Muscle of back (tissue), 3 donors: ENCODE measurements at regions not wholly inside any gene's neighbourhood (a gene's known extent, or its start where the extent isn't known, plus 50 kb on each side); places are given as distances from the start of the nearest gene placed in this dataset.

ENCODE experiments used
- DNase-seq, 3 donors: peaks; one replicate each; pipeline versions ENCODE4 v3.0.0 to v3.0.0-alpha.2; 2013

DNA sequence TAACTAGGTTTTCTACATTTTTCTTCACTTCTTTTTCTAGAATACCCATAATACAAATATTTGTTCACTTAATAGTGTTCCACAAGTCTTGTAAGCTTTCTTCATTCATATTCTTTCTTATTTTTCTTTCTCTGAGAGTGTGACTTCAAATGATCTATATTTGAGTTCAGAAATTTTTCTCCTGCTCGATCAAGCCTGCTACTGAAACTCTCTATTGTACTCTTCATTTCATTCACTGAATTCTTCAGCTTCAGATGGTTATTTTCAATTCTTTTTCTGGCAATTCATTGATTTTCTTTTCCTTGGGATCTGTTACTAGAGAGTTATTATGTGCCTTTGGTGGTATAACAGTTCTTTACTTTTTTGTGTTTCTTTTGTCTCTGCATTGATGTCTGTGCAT is 82.5 kb upstream of the CAMK1G start:
- no peak for DNase-seq

DNA sequence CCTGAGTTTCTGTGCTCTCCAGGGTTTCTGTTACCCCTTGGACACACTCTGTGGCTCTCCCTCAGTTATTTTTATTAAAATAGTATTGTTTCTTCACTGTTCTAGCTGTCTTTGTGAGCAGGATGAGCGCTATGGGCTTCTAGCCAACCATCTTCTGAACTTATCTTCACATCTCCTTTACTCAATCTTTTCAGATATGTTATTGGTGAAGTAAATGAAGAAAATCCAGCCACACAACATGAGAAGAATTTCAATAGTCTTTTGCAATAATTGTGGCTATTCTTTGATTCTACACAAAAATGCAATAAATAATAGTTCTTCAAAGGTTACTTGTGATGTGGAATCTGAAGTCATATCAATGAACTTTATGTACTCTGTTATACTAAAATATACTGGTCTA is 80.3 kb upstream of the CAMK1G start:
- no peak for DNase-seq

DNA sequence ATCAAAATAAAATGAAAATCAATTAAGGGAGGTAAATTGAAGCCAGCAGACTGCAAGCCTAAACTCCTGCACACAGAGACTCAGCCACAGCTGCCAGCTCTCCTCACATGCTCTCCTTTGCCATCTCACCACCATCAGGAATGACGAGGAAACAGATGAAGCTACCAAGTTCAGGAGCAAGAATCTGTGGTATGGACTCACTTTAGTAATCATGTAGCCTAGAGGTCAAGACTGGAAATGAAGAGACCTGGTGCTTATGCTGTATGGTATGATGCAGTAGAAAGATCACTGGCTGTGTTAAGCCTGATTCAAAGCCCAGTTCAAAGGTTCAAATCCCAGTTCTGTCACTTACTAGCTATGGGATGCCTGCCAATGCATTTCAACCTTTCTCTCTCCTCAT is 78.9 kb upstream of the CAMK1G start:
- no peak for DNase-seq

DNA sequence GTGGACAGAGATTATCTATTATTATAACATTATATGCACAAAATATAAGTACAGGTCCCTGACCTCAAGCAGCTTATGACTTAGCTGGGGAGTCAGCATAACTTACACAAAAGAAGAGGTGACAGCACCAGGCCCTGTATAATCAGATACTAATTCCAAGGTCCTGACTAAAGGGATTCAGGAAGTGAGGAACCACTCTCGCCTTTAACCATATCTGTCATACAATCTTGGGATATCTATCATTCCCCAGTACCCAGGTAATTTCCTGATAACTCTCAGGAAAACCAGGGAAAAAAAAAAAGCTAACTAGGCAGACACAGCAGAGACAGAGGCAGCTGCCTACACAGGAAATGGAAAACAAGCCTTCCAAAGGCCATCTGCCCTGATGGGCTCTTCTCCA is 78.5 kb upstream of the CAMK1G start:
- DNase-seq = peak in 1 of 3 donors; percentile 38

- no peak for DNase-seq
These were observed 77.4 kb upstream of the CAMK1G start for GRCh38 chr1:209506101-209506500.

GRCh38 chr1:209509039-209509438 is 74.5 kb upstream of the CAMK1G start:
- DNase-seq = no peak

DNA sequence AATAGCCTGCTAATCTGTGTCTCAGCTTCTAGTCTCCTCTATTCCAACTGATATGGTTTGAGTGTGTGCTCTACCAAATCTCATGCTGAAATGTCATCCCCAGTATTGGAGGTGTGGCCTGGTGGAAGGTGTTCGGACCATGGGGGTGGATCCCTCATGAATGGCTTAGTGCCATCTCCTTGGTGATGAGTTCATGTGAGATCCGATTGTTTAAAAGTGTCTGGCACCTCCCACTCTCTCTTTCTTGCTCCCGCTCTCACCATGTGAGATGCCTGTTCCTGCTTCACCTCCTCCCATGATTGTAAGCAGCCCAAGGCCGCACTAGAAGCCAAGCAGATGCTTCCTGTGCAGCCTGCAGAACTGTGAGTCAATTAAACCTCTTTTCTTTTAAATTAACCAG is 73.5 kb upstream of the CAMK1G start:
- no peak for DNase-seq

- DNase-seq = no peak
These were observed 72.3 kb upstream of the CAMK1G start for GRCh38 chr1:209511169-209511568.

- DNase-seq = no peak
These were observed 70.7 kb upstream of the CAMK1G start for GRCh38 chr1:209512821-209513220.

DNA sequence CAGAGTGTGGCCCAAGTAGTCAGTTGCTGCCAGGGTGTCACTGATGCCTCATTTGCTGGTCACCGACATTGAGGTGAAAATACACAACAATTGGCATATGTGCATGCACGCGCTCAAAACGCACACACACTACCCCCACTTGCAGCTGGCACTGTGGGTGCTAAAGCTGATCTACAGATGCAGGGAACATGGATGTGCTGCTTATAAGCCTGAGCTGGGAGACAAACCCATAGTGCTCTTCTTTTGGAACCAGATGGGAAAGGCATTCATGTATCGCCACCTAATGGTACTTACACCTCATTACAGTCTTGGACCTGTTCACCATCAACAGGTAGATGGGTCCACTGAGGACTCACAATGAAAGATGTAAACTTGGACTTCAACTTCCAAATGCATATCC is 70.3 kb upstream of the CAMK1G start:
- DNase-seq = peak in 2 of 3 donors; percentile 15 to 25

DNA sequence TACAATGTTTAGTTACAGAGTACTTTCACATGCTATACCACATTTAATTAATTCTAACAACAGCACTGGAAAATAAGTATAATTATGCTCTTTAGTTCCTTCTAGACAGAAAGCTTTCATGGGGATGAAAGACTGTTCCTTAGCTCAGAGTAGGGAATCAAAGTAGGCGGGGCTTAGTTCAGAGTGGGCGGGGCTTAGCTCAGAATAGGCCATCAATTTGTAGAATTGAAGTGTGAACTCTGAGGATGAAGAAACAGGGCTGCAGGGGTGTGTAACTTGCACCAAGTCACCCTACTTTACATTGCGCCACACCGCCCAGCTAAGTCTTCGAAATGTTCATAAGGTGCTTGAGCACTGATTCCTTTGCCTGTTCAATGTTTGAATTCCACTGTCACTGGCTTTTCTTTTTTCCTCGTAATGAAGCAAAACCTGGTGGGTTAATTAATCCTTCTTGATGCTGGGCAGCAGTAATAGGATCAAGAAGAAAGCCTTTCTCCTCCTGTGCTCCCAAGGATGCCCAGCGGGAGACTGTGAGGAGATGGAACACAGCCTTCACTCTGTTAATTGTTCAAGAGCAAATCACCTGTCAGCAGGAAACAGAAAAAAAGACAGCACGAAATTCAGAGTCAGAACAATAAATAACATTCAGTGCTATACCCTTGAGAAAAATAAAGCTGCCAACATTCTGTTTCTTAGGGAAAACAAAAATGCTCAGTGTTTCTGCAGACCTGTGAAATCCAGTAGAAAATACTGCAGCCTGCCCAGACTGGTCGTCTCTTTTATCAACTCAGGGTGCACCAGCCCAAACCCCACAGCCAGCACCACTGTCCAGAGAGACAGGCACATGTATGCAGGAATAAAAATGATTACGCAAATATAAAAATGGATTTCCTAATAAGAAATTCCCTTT is 66.5 kb upstream of the CAMK1G start:
- no peak for DNase-seq

- DNase-seq = no peak
These were observed 65.8 kb upstream of the CAMK1G start for GRCh38 chr1:209517681-209518050.

DNA sequence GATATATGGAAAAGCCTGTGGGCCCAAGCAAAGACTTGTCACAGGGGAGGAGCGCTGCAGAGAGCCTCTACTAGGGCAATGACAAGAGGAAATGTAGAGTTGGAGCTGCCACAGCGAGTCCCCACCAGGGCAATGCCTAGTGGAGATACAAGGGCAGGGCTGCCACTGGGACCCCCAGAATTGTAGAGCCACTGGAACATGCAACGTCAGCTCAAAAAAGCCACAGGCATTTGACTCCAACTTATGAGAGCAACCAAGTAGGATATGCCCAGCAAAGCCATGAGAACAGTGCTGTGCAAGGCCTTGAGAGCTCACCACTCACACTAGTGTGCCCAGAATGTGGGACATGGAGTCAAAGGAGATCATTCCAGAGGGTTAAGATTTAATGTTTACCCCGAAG is 63.7 kb upstream of the CAMK1G start:
- DNase-seq = no peak

DNA sequence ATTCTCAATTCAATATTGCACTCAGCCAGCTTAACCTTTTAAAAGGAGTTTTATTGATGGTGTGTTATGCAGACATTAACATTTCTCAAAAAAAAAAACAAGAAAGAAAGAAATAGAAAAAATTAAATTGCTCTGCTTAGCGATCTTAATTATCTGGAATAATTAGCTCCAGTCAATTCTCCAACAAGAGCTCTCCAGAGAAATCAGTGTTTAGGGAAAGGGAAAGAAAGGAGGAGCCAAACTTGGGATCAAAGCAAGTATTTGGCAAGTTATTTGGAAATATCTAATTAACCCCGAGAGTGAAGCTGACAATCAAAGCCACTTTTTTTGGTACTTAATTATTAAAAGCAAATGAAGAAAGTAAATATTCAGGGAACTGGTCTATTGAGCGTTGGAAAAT is 60.7 kb upstream of the CAMK1G start:
- no peak for DNase-seq

GRCh38 chr1:209526137-209526536 is 57.4 kb upstream of the CAMK1G start:
- no peak for DNase-seq

DNA sequence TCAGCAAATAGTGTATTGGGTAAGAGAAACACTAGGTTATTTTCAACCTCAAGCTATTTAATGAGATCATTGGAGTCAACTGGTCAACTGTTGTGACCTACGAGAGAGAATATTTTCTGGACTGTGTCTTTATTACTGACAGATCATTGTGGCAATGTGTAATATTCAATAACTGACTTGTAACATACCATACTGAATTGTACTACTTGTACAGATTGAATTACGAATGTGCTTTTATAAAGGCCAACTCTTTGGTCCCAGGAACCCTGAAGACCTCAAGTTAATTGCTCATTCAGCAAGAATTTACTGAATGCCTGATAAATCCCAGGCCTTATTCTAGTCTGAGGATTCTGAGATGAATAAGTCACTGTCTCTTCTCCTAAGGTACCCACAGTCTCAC is 56.1 kb upstream of the CAMK1G start:
- peak in 1 of 3 donors; percentile 22 for DNase-seq

GRCh38 chr1:209527993-209528717 is 55.4 kb upstream of the CAMK1G start:
- DNase-seq = no peak

DNA sequence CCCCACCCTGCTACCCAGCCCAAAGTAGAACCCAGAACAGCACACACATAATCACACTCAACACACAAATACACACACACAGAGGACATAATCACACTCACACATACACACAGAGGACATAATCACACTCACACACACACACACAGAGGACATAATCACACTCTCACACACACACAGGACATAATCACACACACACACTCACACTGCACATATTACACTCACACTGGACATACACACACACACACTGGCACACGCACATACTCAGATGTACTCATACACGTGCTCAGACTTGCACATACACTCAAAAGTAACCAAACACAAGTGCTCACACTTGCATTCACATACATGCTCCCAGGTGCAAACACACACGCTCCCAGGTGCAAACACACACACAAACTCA is 54.3 kb upstream of the CAMK1G start:
- no peak for DNase-seq

GRCh38 chr1:209531006-209531405 is 52.5 kb upstream of the CAMK1G start:
- no peak for DNase-seq

DNA sequence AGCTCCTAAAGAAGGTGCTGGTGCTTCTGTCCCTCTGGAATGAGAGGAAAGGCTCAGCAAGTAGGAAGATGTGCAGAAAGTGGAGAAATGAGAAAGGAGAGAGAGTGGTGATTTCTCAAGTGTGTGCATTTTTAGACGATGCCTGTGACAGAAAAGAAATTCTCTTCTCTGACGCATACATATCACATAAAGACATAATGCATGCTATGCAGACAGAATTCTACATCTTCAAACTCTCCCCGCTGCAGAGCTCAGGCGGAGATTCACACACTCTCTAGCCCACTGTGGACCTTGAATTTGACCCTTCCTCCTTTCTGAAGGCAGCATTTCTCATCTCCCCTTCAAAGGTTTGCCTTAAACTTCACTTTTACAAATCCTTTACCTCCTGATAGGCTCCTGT is 52.0 kb upstream of the CAMK1G start:
- no peak for DNase-seq
